HG02981 (cell line): ENCODE measurements at regions not wholly inside any gene's neighbourhood (a gene's known extent, or its start where the extent isn't known, plus 50 kb on each side); places are given as distances from the start of the nearest gene placed in this dataset.
"Not testable (repeated sequence)": the region's sequence is repeated elsewhere in the genome, so short reads cannot be mapped to it uniquely, and the experiment has no call there.

Experiments
- ATAC-seq: cut with Tn5 transposase; IDR thresholded peaks from one replicate; pipeline ENCODE4 v1.9.1; 2021; ENCODE audit warnings: mild to moderate bottlenecking, moderate library complexity; ENCODE audit not compliant: unreplicated experiment

DNA sequence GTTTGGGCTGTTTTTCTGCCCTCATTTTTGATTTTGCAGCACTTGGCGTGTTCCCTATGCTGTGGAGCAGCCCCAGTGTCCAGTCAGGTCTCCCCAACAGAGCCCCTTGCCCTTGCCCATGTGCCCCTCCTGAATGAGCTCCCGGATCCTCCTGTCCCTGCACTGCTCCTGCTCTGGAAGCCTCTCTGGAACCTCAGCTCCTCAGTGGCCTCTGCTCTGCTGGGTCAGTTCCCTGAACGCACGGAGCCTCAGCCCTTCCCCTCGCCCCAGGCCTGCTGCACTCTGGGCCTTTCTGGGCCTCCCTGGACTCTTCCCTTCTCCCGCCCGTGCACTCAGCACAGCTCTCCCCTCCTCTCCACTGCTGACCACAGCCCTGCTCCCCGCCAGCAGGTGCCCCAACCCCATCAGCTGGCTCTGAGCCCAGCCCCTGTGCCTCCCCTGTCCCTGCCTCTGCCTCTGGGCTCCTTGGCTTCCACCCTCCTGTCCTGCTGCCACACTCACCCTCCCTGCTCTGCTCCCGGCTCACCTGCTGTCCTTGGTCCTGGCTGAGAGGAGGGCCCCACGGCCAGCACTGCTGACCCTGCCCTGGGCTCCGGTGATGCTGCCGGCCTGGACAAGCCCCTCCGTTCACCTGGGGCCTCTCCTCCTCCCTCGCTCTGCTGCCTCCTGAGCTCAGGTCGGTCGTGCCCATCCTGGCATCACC, 220.6 kb downstream of the TMEM121 start:
- ATAC-seq: not testable (repeated sequence)

DNA sequence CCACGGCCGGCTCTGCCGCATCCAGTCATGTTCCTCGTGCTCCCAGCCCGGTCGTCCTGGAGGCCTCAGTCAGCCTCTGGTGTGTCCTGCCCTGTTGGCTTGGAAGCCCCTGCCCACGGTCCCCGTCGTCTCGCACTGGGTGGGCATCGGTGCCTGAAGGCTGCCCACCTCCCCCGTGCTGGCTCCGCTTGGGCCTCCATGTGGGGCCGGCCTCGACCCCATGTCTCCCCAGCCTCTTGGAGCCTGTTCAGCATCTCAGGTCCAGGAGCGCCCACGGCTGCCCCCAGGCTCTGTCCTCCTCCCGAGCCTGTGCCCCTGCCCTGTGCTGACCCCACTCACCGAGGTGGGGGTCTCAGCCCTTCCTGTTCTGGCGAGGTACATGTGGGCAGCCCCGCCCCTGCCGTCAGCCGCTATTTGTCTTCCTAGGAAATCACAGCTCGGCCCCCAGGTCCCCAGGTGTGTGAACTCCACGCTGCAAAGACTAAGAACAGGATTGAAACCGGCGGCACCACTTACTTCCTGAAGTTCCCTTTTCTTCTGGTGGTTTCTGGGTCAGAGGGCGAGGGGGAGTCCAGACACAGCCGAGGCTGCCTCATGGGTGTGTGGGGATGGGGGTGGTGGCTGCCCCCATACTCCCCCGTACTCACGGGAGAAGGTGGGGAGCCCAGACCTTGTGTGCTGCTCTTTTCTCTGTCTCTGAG, 221.3 kb downstream of the TMEM121 start:
- not testable (repeated sequence) for ATAC-seq

DNA sequence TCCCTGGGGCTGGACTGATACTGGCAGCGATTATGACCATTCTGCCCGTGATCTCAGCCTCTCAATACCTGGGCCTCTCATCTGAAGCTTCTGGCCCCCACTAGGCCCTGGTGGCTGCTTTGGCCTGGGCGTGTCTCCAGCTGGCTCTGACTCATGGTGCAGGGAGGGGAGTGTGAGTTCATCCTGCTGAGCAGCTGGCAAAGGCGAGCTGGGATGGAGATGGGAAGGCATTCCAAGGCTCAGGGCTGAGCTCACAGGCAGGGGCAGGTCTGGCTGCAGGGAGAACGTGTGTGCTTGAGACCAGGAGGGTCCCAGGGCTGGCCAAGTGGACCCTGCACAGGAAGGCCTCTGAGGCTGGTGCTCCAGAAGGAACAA, 221.8 kb downstream of the TMEM121 start:
- ATAC-seq: no peak

DNA sequence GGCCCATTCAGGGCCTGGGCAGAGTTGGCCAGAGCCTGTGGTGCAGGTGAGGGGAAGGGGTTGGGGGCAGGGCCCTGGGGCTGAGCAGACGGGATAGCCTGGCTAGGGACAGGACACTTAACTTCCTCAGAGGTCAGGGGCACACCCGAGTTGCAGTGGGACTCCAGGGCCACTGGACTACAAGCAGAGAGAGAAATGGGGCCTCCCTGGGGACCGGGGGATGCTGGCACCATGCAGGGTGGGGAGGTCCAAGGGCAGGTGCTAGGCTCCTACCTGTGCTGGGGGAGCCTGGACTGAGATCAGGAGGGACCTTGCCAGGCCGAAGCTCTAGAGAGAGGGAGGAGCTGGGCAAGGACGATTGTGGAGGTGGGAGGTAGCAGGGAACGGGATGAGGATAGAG, 222.3 kb downstream of the TMEM121 start:
- ATAC-seq: not testable (repeated sequence)

DNA sequence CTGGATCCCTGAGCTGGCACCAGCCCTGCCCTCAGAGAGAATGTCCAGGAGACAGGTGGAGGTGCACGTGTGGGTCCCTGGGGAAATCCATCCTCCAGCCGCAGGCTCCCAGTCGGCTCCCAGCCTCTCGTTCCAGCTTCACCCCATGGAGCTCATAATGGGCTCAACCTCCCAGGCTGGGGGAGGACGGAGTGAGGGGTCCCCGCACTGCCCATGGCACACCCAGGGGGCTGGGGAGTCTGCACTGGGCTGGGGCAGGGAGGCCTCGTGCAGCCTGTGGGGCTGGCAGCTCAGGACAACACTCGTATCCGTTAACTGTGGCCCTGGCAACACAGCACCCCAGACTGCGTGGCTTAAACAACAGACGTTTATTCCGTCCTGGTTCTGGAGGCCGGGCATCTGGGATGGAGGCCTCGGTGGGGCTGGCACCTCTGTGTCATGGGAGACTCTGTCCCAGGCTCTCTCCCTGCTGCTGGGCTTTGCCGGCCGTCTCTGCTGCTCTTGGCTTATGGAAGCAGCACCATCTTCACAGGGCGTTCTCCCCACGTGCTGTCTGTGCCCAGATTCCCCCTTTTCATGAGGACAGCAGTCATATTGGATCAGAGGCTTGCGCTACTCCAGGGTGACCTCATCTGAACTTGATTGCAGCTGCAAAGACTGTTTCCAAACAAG, 223.6 kb downstream of the TMEM121 start:
- not testable (repeated sequence) for ATAC-seq

DNA sequence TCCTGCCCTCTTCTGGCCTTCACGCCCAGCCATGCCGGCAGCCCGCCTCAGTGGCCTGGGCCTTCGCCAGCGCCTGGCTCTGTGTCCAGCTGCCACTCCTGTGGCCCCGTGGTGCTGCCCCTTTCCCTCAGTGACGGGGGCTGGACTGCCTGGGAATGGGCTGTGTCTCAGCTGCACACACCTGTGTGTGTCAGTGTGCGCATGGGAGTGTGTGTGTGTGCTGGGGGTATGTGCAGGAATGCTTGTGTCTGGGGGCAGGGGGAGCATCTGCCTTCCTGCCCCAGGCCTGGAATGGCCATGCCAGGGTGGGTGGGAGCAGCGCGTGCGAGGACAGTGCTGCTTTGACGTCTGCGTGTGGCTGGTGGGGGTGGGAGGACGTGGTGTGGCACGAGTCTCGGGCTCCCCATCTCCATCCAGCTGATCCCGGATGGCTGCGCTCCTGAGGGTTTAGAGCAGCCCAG, 224.9 kb downstream of the TMEM121 start:
- not testable (repeated sequence) for ATAC-seq

DNA sequence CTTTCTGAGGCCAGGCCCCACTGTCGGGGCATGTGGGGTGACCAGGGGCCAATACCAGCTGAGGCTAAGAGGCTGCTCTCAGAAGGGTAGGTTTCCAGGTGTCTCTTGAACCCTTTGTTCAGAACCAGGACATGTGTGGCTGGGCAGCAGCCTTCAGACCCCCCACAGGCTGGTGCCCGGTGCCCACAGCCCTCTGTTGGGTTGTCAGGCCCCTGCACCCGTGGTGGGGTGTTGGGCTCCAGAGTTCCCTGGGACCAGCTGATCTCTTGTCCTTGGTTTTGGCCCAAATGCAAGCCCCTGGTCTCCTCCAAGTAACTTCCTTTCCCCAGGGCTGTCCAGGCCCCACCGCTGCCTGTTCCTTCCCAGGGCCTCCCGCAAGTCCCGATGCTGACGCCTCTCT, 226.0 kb downstream of the TMEM121 start:
- ATAC-seq: not testable (repeated sequence)

DNA sequence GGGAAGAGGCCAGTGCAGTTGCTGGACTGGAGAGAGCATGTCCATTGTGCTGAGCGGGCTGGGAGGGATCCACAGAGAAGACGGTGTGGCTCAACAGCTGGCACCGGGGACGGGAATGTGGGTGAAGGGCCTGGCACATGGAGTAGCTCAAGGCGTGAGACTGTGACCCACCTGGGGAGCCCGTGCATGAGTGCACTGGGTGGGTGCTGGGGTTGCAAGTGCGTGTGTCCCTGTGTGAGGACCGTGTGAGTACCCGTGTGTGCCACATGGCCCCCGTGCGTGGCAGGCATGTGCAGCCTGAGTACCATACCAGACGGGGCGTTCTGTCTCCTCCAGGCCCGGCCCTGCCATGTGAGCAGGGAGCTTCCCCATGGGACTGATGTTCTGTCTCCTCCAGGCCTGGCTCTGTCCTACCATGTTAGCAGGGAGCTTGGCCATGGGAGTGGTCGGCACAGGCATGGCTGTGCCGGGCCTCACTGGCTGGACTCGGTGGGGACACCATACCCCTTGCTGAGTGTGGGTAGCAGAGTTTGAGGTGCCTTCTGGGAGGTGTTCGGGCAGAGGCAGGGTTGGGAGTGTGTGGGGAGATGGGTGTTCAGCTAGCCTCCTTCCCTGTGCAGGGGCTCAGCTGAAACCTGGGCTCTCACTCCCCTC, 234.4 kb downstream of the TMEM121 start:
- no peak for ATAC-seq

DNA sequence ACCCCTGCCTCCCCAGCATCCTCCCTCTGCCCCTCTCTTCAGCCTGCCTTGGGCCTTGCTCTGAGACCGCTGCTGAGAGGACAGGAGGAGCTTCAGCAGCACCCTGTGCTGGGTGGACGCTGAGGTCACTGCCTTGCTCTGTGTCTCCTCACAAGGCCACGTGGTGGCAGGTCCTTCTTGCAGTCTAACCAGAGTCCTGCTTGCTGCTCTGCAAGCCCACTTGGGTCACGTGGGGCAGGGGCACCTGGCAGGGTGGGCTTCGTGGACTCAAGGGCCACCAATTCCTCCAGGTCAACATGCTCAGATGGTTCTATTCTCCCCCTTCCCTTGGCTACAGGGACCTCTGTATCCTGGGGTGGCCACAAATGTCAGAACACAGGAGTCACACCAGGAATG, 235.0 kb downstream of the TMEM121 start:
- not testable (repeated sequence) for ATAC-seq

DNA sequence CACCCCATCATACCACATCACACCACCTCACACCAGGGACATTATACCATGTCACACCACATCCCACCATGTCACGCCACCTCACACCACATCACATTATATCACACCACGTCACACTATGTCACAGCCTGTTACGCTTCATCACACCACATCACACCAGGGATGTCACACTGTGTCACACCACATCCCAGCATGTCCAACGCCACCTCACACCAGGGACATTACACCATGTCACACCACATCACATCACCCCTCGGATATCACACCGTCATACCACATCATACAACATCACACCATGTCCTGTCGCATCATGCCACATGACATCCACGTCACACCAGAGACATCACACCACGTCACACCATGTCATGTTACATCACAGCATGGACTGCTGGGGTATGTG, 235.5 kb downstream of the TMEM121 start:
- no peak for ATAC-seq

DNA sequence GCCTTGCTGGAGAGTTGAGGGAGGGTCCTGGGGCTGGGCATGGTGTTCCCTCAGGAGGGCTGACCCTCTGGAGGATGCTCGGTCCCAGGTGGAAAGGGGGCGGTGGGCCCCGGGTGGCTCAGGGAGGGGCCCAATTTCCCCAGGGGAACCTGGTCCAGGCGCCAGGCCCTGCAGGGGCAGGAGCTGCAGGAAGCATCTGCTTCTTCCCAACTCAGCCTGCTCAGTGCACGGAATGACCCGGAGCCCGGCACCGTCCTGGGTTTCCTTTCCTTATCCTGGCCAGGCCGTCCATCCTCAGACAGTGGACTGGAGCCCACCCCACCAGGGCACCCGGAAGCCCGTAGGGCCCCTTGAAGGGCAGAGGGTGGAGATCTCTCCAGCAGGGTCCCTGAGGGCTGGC, 235.9 kb downstream of the TMEM121 start:
- ATAC-seq: not testable (repeated sequence)

DNA sequence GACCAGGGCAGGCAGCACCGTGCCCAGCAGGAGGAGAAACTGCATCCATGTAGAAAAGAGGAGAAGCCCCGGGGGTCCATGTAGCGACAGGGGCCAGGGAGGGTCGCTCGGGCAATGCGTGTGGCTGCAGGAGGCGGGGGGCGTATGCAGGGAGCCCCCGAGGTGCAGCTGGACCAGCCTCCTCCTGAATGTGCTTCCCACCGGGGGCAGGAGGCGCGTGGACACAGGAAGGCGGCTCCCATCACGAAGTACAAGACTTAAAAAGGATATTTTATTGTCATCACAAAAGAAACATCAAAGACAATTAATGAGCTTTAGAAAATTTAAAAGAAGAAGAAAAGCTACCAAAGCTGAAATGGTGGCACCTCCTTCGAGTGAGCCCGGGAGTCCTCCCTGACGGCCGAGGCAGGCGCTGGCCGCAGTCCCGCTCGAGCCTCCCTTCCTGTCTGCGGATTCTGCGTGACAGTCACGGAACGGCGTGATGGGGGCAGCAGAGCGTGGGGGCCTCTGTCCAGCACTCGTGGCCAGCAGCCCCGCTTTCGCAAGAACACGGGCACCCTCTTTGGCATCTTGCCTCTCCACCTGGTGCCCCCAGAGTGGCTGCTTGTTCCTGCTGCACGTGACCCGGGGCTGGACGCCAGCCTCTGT, 238.0 kb downstream of the TMEM121 start:
- not testable (repeated sequence) for ATAC-seq

DNA sequence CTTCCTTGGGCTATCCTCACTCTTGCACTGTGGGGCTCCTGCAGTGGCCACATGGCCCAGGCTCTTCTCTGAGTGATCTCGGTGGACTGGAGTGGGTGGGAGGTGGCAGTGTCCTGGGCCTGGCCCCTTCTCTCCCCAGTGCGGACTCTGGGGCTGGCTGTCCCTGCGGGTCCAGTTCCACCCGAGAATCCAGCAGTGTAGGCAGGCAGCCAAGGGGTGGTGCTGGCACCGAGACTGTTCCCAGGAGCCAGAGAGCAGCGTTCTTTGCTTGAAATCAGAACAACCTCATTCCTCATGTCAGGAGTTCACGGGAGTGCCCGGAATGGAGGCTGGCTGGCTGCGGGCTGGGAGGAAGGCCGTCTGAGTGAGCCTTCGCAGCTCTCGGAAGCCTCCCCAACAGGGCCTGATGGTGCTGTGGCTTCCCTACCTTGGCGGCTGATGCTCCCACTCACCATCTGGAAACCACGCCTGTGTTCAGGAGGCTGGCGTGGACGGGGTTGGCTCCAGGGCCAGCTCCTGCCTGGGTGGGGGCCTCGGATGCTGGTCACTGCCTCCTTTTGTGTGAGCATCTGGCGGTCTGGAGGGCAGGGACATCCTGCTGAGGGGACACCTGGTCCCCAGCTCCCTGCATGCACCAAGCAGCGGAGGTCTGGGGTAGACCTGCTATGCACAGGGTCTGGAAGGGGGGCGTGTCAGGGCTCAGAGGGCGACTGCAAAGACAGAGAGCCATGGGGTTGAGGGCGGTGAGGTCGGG, 238.9 kb downstream of the TMEM121 start:
- ATAC-seq: not testable (repeated sequence)

DNA sequence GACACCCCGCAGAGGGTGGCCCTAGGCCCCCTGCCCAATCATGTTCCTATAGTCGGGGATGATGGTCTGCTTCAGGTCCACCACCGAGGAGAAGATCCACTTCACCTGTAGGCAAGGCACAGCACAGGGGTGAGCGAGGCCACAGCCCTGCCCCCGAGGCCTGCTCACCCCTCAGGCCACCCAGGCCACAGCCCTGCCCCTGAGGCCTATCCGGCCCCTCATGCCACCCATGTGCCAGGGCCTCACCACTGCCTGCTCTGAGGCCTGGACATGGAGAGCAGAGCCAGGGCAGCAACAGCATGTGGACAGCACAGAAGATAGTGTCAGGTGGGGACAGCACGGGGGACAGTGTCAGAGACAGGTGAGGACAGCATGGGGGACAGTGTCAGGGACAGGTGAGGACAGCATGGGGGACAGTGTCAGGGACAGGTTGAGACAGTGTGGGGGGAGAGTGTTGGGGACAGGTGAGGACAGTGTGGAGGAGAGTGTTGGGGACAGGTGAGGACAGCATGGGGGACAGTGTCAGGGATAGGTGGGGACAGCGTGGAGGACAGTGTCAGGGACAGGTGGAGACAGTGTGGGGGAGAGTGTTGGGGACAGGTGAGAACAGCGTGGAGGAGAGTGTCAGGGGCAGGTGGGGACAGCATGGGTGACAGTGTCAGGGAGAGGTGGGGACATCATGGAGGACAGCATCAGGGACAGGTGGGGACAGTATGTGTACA, 239.7 kb downstream of the TMEM121 start:
- no peak for ATAC-seq

DNA sequence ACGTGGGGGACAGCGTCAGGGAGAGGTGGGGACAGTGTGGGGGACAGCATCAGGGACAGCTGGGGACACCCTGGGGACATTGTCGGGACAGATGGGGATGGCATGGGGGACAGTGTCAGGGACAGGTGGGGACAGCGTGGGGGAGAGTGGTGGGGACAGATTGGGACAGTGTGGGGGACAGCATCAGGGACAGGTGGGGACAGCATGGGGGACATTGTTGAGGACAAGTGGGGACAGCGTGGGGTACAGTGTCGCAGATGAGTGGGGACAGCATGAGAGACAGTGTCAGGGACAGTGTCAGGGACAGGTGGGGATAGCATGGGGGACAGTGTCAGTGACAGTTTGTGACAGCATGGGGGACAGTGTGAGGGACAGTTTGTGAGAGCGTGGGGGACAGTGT, 240.9 kb downstream of the TMEM121 start:
- no peak for ATAC-seq

DNA sequence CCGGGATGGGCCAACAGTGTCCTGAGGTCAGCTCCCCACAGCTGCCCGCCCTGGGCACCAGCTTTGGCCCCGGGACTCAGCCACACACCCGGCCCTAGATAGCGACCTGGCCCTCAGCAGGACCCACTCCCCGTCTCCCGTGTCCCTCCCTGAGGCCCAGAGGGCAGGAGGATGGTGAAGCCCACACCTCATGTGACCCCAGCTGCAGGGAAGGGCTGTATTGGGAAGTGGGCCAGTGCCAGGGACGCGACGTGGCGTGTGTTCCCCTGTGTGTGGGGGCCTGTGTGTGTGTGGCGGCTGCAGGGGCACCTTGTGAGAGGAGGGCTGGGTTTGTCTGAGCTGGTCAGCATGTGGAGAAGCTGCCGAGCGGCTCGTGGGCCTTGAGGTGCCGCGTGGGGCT, 241.7 kb downstream of the TMEM121 start:
- not testable (repeated sequence) for ATAC-seq

DNA sequence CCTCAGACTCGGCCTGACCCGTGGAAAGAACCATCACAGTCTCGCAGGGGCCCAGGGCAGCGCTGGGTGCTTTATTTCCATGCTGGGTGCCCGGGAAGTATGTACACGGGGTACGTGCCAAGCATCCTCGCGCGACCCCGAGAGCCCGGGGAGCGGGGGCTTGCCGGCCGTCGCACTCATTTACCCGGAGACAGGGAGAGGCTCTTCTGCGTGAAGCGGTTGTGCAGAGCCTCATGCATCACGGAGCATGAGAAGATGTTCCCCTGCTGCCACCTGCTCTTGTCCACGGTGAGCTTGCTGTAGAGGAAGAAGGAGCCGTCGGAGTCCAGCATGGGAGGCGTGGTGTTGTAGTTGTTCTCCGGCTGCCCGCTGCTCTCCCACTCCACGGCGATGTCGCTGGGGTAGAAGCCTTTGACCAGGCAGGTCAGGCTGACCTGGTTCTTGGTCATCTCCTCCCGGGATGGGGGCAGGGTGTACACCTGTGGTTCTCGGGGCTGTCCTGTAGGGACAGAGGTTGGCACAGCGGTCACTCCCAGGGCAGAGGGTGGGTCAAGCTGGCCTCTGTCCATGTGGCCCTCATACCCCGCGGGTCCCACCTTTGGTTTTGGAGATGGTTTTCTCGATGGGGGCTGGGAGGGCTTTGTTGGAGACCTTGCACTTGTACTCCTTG, 242.8 kb downstream of the TMEM121 start:
- not testable (repeated sequence) for ATAC-seq

DNA sequence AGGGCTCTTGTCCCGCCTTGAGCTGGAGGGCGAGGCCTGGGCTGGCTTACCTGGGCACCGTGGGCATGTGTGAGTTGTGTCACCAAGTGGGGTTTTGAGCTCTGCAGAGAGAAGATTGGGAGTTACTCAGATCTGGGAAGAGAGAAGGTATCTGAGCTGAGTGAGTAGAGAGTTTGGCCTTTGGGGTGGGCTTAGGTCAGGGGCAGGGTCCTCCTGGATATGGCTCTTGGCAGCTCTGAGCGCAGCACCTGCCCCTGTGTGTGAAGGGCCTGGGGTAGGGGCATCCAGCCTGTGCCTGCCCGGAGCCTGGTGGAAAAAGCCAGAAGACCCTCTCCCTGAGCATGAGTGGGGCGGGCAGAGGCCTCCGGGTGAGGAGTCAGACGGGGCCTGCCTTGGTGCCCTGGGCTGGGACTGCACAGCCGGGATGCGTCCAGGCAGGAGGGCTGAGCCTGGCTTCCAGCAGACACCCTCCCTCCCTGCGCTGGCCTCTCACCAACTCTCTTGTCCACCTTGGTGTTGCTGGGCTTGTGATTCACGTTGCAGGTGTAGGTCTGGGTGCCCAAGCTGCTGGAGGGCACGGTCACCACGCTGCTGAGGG, 244.3 kb downstream of the TMEM121 start:
- not testable (repeated sequence) for ATAC-seq
